GM18511 (cell line): ENCODE measurements at regions not wholly inside any gene's neighbourhood (a gene's known extent, or its start where the extent isn't known, plus 50 kb on each side); places are given as distances from the start of the nearest gene placed in this dataset.
"Not testable (repeated sequence)": the region's sequence is repeated elsewhere in the genome, so short reads cannot be mapped to it uniquely, and the experiment has no call there.

ENCODE experiments used
- ATAC-seq: cut with Tn5 transposase; IDR thresholded peaks from one replicate; pipeline ENCODE4 v1.9.1; 2021; ENCODE audit warnings: mild to moderate bottlenecking, moderate library complexity; ENCODE audit not compliant: unreplicated experiment

DNA sequence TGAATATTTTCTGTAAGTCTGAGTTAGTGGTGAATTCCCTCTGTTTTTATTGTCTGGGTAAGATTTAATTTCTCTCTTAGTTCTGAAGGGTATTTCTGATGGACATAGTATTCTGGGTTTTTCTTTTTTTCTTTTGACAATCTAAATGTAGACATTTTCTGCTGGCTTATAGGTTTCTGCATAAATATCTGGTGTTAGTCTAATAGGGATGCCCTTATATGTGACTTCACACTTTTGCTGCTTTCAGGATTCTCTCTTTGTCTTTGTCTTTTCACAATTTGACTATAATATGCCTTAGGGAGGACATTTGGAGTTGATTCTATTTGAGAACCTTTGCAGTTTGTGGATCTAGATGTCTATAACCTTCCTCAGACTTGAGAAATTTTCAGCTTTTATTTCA, 667.2 kb downstream of the EPHA7 start:
- ATAC-seq: no peak

DNA sequence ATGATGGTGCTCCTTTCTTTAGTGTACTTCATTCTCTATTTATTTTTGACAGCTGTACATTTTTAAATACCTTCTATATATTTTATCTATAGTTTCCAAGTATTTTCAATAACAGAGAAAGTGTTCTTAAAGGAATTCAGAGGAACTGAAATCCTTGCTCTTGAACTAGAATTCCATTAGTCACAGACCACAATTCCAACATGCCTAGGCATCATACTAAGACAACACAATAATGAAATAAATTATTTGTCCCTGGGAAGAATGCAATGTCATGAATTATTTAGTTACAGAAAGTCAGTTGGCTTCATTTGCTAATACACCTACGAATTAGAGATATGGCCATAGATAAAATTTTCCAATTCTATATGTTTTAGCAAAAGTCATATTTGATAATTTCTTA, 671.2 kb downstream of the EPHA7 start:
- no peak for ATAC-seq

GRCh38 chr6:92737983-92738382, 681.4 kb downstream of the EPHA7 start:
- ATAC-seq: no peak

GRCh38 chr6:92723390-92723931, 695.9 kb downstream of the EPHA7 start:
- ATAC-seq: no peak

DNA sequence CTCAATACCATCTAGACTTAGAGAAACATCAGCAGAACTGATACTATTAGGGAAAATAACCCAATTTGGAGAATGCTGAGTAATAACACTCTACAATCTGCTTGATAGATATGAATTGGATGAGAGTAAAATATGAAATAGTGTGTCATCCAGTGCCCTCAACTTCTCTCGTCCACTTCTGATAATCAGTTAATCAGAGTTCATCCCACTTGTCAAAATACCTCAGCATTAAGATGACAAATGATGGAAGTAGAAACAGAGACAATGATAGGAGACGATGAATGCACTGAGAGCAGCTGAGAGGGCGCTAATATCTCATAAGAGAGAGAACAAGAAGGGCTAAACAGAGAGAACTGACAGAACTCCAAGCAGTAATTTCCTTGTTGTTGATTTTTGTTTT, 699.6 kb downstream of the EPHA7 start:
- no peak for ATAC-seq

DNA sequence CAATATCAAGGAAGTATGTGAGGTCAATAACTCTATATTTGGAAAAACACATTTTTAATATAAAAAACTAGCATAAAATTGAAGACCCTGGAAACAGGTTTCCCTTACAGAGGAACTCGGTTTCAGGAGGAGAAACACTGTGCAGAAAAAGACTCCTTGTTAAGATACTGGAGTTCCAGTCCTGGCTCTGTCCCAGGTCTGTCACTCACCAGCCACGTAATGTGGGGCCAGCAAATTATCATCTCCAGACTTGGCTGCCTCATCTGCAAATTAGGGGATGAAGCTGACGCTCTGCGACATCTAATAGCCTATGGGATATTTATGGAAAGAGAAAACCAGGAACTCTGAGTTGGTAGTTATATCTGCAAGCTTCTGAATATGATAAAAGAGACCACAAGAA, 702.7 kb downstream of the EPHA7 start:
- ATAC-seq: no peak

DNA sequence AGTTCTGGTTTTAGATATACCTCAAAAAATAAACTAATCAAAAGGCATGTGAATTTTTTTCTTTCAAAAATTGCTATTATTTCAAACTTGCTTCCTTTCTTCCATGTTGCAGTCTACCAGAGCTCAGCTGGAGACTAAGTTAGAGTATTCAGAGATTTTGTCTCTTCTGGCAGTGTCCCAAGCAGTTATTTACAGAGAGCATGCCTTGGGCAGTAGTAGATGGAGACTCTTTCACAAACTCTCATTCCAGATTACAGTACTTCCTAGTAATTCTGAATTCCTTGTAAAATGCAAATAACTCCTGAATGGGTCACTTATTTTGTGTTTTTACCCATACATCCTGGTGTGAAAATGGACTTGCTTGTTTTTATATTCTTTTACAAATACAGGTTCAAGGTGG, 703.4 kb downstream of the EPHA7 start:
- ATAC-seq: no peak

- no peak for ATAC-seq
These were observed 705.0 kb downstream of the EPHA7 start for GRCh38 chr6:92714346-92714745.

GRCh38 chr6:92710048-92710447, 709.3 kb downstream of the EPHA7 start:
- ATAC-seq: peak; percentile 77

DNA sequence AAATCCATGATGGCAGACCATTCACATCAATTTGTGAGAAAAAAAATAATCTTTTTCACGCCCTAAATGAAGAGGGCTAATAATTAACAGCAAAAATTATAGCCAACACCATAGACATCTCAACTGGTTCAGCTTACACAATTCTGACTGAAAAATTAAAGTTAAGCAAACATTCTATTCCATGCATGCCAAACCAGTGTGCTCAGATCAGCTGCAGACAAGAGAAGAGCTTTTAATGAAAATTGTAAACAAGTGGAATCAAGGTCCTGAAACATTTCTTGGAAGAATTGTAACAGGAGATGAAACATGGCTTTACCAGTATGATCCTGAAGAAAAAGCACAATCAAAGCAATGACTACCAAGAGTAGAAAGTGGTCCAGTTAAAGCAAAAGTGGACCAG, 710.4 kb downstream of the EPHA7 start:
- ATAC-seq: no peak

DNA sequence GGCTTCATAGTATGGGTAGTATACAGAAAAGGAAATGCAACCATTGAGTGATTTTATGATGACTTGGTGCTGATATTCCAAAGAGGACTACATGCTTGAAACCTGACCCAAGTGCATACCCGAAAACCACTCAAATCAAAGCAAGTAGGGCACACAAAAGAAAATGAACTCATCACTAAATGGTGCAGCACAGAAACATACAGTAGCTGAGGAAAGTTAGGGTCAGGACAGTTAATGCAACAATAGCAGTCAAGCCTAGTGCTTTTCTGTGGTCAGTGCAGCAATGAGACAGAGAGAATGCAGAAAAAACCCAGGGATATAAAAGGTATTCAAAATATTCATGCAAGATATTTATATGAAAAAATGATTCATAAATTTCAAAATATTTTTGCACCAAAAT, 711.1 kb downstream of the EPHA7 start:
- no peak for ATAC-seq

DNA sequence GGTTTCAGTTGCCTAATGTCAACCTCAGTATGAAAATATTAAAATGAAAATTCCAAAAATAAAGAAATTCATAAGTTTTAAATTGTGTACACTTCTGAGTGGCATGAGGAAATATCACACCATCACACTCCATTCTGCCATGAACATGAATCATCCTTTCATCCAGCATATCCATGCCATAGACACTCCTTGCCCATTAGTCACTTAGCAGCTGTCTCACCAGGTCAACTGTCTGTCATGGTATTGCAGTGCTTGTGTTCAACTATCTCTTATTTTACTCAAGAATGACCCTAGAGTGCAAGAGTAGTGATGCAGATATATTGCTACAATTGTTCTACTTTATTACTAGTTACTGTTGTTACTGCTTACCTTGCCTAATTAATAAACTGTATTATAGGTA, 712.4 kb downstream of the EPHA7 start:
- ATAC-seq: no peak

GRCh38 chr6:92701425-92702096, 717.8 kb downstream of the EPHA7 start:
- no peak for ATAC-seq

DNA sequence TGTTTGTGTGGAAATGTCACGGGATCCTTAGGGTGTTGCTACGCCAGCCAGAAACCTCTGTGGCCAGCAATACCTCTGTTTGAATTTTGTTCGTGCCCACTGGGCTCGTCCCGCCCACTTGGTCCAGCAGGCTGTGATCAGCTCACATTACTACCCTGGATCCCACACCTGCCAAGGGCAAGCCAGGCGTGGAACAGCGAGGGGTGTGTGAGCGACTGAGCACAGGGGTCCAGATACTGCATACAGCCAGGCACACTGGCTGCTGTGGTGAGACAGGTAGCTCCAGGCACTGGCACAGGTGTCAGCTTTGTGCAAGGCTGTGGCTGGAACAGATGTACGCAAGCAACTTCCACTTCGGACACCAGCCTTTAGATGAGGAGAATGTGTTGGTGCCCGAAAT, 718.9 kb downstream of the EPHA7 start:
- ATAC-seq: no peak

GRCh38 chr6:92690997-92691599, 728.3 kb downstream of the EPHA7 start:
- no peak for ATAC-seq

DNA sequence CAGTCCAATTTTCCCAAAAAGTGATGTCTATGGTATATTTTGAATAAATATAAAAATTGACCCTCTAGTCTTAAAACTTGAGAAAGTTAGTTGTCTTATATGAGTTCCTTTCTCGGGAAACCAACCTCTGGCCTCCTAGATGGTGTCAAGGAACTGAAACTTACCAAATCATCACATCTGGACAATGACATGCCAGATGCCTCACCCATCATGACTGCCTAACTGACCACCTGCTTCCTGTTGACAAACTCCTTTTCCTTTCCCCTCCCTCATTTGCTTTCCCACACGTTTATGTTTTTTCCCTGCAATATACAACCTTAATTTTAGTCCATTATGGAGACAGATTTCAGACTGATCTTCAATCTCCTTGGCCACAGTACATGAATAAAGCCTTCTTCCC, 731.0 kb downstream of the EPHA7 start:
- ATAC-seq: no peak

- no peak for ATAC-seq
These were observed 732.1 kb downstream of the EPHA7 start for GRCh38 chr6:92687278-92687677.

GRCh38 chr6:92684386-92684785, 735.0 kb downstream of the EPHA7 start:
- ATAC-seq: no peak

- ATAC-seq: no peak
These were observed 735.6 kb downstream of the EPHA7 start for GRCh38 chr6:92683748-92684147.

- no peak for ATAC-seq
These were observed 736.6 kb downstream of the EPHA7 start for GRCh38 chr6:92682516-92683398.

DNA sequence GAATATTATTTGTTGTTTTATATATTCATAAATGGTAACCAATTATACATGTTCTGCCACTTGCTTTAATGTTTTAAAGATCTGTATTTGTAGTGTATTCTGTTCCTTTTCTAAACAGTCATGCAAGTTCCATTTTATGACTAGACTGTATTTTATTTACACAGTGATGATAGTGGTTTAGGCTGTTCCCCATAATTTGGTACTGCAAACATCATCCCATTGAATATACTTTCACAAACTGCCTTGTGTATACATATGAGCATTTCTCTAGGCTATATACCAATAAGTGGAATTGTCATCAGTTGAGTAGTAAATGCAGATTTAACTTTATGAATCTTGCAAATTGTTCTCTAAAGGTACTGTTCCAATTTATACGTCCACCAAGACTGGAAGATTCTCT, 738.0 kb downstream of the EPHA7 start:
- no peak for ATAC-seq

GRCh38 chr6:92671462-92671861, 747.9 kb downstream of the EPHA7 start:
- not testable (repeated sequence) for ATAC-seq
